GM21737 (cell line): ENCODE measurements at regions not wholly inside any gene's neighbourhood (a gene's known extent, or its start where the extent isn't known, plus 50 kb on each side); places are given as distances from the start of the nearest gene placed in this dataset.
"Not testable (repeated sequence)": the region's sequence is repeated elsewhere in the genome, so short reads cannot be mapped to it uniquely, and the experiment has no call there.

ENCODE experiments used
- ATAC-seq: cut with Tn5 transposase; IDR thresholded peaks from one replicate; pipeline ENCODE4 v1.9.1; 2021; ENCODE audit warnings: mild to moderate bottlenecking, moderate library complexity; ENCODE audit not compliant: unreplicated experiment

GRCh38 chr5:104048231-104048630 is 485.6 kb upstream of the NUDT12 start:
- ATAC-seq, result no peak

GRCh38 chr5:104045987-104046386 is 483.4 kb upstream of the NUDT12 start:
- ATAC-seq, result no peak

- not testable (repeated sequence) for ATAC-seq
These were observed 477.3 kb upstream of the NUDT12 start for GRCh38 chr5:104039871-104040270.

DNA sequence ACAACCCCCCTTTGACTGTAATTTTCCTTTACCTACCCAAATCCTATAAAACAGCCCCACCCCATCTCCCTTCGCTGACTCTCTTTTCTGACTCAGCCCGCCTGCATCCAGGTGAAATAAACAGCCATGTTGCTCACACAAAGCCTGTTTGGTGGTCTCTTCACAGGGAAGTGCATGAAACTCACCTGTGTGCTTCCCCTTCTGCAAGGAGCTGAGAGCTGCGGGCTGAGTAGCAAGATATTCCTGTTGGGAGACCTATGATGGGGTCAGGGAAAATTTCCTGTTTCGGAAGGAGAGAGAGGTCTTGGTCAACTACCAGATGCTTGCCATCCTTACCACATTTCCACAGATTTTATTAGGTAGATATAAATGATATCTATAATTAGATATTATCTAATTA is 474.5 kb upstream of the NUDT12 start:
- not testable (repeated sequence) for ATAC-seq

DNA sequence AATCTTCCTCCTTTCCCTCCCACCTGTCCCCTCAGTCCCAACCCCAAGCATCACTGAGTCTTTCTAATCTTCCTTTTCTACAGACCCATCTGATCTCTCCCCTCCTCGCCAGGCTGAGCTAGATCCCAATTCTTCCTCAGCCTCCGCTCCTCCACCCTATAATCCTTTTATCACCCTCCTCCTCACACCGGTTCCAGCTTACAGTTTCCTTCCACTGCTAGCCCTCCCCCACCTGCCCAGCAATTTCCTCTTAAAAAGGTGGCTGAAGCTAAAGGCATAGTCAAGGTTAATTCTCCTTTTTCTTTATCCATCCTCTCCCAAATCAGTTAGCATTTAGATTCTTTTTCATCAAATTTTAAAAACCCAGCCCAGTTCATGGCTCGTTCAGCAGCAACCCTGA is 470.6 kb upstream of the NUDT12 start:
- not testable (repeated sequence) for ATAC-seq

GRCh38 chr5:104024538-104024937 is 461.9 kb upstream of the NUDT12 start:
- no peak for ATAC-seq

DNA sequence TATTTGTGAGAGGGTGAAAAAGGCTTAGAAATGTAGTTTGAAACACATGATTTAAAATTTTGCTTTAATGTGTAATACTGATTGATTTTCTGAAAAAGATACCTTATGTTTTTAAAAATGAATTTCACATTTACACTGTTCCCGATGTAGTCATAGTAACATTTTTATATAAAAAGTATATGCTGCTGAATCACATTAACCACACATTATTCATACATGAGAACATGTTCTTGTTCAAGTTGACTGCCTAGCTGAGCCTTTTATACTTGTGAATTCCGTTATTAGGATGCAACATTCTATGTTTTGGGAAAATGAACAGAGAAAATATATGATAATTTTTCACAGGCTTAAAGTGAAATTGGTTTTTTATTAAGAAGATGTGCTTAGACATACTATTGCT is 461.1 kb upstream of the NUDT12 start:
- no peak for ATAC-seq

GRCh38 chr5:104019956-104020355 is 457.4 kb upstream of the NUDT12 start:
- ATAC-seq, result no peak

DNA sequence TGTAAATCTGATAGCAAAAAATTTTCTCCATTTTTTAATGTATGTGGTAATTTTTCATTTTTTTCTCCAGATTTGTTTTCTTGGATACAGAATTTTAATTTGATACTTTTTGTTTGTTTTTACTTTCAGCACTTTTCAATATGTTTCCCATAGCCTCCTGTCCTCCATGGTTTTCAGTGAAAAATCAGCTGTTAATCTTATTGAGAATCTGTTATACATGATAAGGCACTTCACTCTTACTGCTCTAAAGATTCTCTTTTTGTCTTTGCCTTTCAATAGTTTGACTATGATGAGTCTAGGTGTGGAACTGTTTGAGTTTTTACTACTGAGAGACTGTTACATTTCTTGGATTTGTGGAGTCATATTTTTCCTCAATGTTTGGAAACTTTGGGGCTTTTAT is 455.7 kb upstream of the NUDT12 start:
- ATAC-seq, result no peak

- ATAC-seq, result no peak
These were observed 454.1 kb upstream of the NUDT12 start for GRCh38 chr5:104016646-104017045.

DNA sequence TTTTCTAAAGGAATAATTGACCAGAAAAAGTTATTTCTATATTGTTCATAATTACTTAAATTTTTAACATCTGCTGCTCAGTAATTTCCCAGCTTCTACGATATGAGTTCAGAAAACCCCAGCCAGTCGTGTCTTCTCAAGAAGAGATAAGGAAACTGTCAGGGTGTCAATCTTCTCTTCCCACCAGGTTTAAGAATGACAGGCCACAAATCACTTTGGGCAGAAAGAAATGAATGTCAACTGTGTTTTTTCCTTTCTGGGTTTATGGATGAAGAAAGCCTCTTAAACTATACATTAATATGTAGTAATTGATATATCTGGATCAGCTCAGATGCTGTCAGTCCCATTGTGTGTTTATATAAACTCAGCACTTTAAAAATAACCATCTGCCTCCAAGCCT is 453.2 kb upstream of the NUDT12 start:
- no peak for ATAC-seq

DNA sequence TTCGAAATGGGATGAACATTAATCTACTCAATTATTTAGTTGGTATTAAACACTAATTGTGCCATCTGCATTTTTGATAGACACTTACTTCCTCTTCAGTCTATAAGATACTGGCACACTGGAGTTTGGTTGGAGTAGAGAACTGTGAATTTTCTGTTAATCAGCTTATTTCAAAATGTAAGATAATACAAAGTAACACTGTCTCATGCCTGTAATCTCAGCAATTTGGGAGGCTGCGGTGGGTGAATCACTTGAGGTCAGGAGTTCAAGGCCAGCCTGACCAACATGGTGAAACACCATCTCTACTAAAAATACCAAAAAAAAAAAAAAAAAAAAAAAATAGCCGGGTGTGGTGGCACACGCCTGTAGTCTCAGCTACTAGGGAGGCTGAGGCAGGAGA is 440.2 kb upstream of the NUDT12 start:
- ATAC-seq, result not testable (repeated sequence)

GRCh38 chr5:104001136-104001535 is 438.5 kb upstream of the NUDT12 start:
- ATAC-seq, result no peak

- ATAC-seq, result no peak
These were observed 430.4 kb upstream of the NUDT12 start for GRCh38 chr5:103993031-103993430.

DNA sequence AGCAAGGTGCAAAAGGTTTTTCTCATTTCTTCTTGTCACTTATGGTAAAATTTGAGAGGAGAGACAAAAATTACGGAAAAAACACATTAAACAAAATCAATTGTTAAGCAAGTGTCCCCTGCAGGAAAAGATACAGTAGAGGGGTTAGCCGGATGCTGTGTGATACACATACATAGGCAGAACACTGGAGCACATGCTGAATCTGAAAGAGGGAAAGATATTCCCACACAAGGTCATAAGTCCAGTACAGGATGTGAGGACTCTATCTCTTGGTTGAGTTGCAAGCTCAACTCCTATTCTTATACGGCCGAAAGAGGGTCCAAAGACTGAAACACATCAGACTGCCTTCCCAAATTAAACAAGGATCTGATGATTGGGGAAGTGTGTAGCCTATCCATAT is 427.5 kb upstream of the NUDT12 start:
- no peak for ATAC-seq

DNA sequence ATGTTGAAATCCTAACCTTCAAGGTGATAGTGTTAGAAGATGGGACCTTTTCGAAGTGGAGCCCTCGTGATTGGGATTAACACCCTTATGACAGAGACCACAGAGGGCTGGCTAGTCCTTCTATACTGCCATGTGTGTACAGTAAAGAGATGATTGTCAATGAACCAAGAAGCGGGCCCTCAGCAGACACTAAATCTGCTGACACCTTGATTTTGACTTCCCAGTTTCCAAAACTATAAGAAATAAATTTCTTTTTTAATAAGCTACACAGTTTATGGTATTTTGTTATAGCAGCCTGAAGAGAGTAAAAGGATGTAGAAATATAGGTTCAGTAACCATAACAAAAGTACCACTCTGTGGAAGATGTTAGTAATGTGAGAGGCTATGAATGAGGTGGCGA is 419.0 kb upstream of the NUDT12 start:
- no peak for ATAC-seq

DNA sequence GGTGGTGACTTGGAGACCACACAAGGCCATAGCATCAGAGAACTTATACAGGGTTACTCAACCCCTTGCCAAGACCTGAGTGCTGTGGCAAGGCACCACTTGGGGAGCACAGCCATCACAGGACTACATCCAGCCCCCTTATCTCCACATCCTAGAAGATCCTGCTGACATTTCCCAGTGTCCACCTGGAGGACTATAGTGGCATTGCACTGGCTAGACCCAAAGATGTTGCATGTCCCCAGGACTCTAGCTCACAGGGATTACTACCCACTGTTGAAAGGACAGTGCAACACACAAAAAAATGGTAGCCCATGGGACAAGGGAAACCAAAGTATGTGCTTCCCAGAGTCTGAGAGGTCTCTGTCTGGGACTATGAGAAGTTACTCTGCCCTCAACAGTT is 411.1 kb upstream of the NUDT12 start:
- ATAC-seq, result no peak

GRCh38 chr5:103966295-103966694 is 403.7 kb upstream of the NUDT12 start:
- ATAC-seq, result not testable (repeated sequence)

- no peak for ATAC-seq
These were observed 399.4 kb upstream of the NUDT12 start for GRCh38 chr5:103962023-103962422.

- no peak for ATAC-seq
These were observed 391.2 kb upstream of the NUDT12 start for GRCh38 chr5:103953601-103954382.

DNA sequence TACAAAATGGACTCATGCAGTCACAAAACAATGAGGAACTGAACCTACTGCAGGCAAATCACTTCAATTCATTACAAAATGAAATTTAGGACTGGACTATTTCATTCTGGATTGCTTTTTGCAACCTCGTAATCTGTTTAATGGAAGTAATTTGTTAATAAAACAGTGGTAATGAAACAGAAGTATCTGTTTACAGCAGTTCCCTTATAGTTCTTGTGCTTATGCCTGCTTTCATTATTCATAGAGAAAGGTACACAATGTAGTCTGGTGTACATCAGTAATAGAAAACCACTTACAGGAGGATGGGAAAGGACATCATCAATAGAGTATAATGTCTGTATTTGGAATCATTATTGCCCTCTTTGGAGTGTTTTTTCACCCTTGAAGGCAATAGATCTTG is 389.2 kb upstream of the NUDT12 start:
- no peak for ATAC-seq

DNA sequence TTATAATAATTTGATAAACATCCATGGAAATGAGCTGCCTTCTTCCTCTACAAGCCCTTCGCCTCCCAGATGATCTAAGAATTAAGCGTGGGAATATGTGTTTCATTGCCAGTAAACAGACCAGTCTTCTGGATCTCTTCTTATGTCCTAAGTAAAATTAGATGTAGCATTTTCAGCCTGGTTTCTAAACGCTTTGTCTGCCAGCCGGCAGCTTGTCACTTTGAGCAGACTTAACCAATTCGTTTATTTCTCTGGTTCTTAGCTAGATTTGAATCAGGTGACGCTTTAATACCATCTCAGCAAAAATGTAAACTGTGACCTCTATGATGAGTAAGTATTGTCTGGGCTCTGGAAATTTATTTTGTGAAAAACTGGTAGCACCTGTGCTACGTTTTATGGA is 380.6 kb upstream of the NUDT12 start:
- no peak for ATAC-seq

GRCh38 chr5:103942587-103943186 is 380.1 kb upstream of the NUDT12 start:
- ATAC-seq, result no peak
